Duodenal mucosa (tissue), 2 donors: ENCODE measurements at regions not wholly inside any gene's neighbourhood (a gene's known extent, or its start where the extent isn't known, plus 50 kb on each side); places are given as distances from the start of the nearest gene placed in this dataset.

Source experiments
- H3K27ac ChIP-seq: one replicate; pipeline ENCODE4 v1.7.0; 2013; ENCODE audit warnings: low read depth, low read length
- H3K27me3 ChIP-seq, 2 donors: one replicate each; pipeline ENCODE4 v1.7.0; 2013; ENCODE audit warnings: low read length in 2 of 2, control low read depth in 1 of 2; ENCODE audit not compliant: insufficient read depth in 2 of 2, control insufficient read depth in 1 of 2
- H3K36me3 ChIP-seq, 2 donors: one replicate each; pipeline ENCODE4 v1.7.0; 2013; ENCODE audit warnings: low read length in 2 of 2, control low read depth in 1 of 2; ENCODE audit not compliant: insufficient read depth in 2 of 2, control insufficient read depth in 1 of 2
- H3K4me1 ChIP-seq, 2 donors: one replicate each; pipeline ENCODE4 v1.7.0; 2013; ENCODE audit warnings: low read length in 2 of 2, control low read depth in 1 of 2; ENCODE audit not compliant: insufficient read depth in 2 of 2, control insufficient read depth in 1 of 2
- H3K4me3 ChIP-seq, 2 donors: one replicate each; pipeline ENCODE4 v1.7.0; 2013; ENCODE audit warnings: low read length in 2 of 2, low read depth in 1 of 2
- H3K9ac ChIP-seq, 2 donors: one replicate each; pipeline ENCODE4 v1.7.0; 2013; ENCODE audit warnings: low read length in 2 of 2, low read depth in 1 of 2
- H3K9me3 ChIP-seq, 2 donors: one replicate each; pipeline ENCODE4 v1.7.0; 2013; ENCODE audit warnings: low read length in 2 of 2, control low read depth in 1 of 2; ENCODE audit not compliant: control insufficient read depth in 1 of 2

DNA sequence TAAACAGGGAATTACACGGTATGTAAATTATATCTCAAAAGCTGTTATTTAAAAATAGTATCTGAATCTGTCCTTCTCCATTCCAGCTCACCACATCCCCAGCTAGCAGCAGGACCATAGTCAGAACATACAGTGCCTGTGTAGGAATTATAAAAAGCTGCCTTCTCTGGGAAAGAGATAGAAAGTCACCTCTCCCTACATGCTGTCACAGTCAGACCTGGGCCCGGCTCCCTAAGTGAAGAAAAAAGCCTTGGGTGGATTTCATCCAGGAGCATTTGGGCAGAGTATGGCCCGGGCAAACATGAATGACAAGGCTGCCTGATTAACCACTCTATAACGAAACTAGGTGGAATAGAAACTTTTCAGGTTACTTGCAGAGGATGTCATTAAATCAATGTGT is 144.1 kb downstream of the CNTN3 start:
- no peaks in the 10 kb centered on the region for H3K4me1 ChIP-seq
- no peak overlapping the region for H3K4me3 ChIP-seq
- H3K9me3 ChIP-seq = no peaks in the 10 kb centered on the region
- H3K36me3 ChIP-seq = no peaks in the 10 kb centered on the region
- no peaks in the 10 kb centered on the region for H3K27me3 ChIP-seq
- no peak overlapping the region for H3K27ac ChIP-seq
- no peak overlapping the region for H3K9ac ChIP-seq

- no peaks in the 10 kb centered on the region for H3K36me3 ChIP-seq
- no peak overlapping the region for H3K4me3 ChIP-seq
- H3K27ac ChIP-seq = no peak overlapping the region
- no peaks in the 10 kb centered on the region for H3K9me3 ChIP-seq
- no peaks in the 10 kb centered on the region for H3K4me1 ChIP-seq
- H3K9ac ChIP-seq = no peak overlapping the region
- H3K27me3 ChIP-seq = no peaks in the 10 kb centered on the region
These were observed 144.7 kb downstream of the CNTN3 start for GRCh38 chr3:74469713-74470112.

GRCh38 chr3:74469151-74469550 is 145.3 kb downstream of the CNTN3 start:
- Histone ChIP-seq H3K36me3 (no peaks in the 10 kb centered on the region), H3K4me1 (no peaks in the 10 kb centered on the region), H3K9me3 (no peaks in the 10 kb centered on the region), H3K27me3 (no peaks in the 10 kb centered on the region), H3K9ac (no peak overlapping the region), H3K27ac (no peak overlapping the region), H3K4me3 (no peak overlapping the region)

- no peak overlapping the region for H3K27ac ChIP-seq
- no peaks in the 10 kb centered on the region for H3K4me1 ChIP-seq
- H3K27me3 ChIP-seq = no peaks in the 10 kb centered on the region
- H3K4me3 ChIP-seq = no peak overlapping the region
- H3K36me3 ChIP-seq = no peaks in the 10 kb centered on the region
- H3K9me3 ChIP-seq = no peaks in the 10 kb centered on the region
- H3K9ac ChIP-seq = no peak overlapping the region
These were observed 148.6 kb downstream of the CNTN3 start for GRCh38 chr3:74465715-74466410.

- H3K9ac ChIP-seq = no peak overlapping the region
- no peaks in the 10 kb centered on the region for H3K4me1 ChIP-seq
- no peak overlapping the region for H3K27ac ChIP-seq
- H3K4me3 ChIP-seq = no peak overlapping the region
- H3K36me3 ChIP-seq = no peaks in the 10 kb centered on the region
- H3K9me3 ChIP-seq = no peaks in the 10 kb centered on the region
- H3K27me3 ChIP-seq = no peaks in the 10 kb centered on the region
These were observed 150.9 kb downstream of the CNTN3 start for GRCh38 chr3:74463515-74463914.

GRCh38 chr3:74456166-74456565 is 158.3 kb downstream of the CNTN3 start:
- H3K4me3 ChIP-seq = no peak overlapping the region
- no peak overlapping the region for H3K27ac ChIP-seq
- no peaks in the 10 kb centered on the region for H3K27me3 ChIP-seq
- H3K36me3 ChIP-seq = no peaks in the 10 kb centered on the region
- no peak overlapping the region for H3K9ac ChIP-seq
- no peaks in the 10 kb centered on the region for H3K4me1 ChIP-seq
- no peaks in the 10 kb centered on the region for H3K9me3 ChIP-seq

DNA sequence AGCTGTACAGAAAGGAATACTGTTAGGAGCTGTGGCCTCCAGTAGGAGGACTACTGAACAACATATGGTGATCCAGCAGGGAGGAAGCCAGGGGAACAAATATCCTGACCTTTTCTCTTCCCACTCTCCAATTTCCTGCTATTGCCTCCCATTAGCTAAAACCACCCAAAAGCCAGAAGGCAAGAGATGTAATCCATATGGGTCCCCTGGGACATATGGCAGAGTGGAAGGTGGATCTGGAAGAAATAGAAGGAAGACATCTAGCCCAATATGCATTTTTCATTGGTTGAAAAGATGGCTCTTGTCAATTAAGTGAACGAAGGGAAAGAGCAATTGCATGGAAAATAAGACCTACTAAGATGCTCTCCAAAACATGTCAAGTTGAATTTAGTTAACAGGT is 167.2 kb downstream of the CNTN3 start:
- no peaks in the 10 kb centered on the region for H3K9me3 ChIP-seq
- no peak overlapping the region for H3K9ac ChIP-seq
- no peaks in the 10 kb centered on the region for H3K36me3 ChIP-seq
- H3K4me1 ChIP-seq = no peaks in the 10 kb centered on the region
- no peaks in the 10 kb centered on the region for H3K27me3 ChIP-seq
- no peak overlapping the region for H3K27ac ChIP-seq
- H3K4me3 ChIP-seq = no peak overlapping the region

DNA sequence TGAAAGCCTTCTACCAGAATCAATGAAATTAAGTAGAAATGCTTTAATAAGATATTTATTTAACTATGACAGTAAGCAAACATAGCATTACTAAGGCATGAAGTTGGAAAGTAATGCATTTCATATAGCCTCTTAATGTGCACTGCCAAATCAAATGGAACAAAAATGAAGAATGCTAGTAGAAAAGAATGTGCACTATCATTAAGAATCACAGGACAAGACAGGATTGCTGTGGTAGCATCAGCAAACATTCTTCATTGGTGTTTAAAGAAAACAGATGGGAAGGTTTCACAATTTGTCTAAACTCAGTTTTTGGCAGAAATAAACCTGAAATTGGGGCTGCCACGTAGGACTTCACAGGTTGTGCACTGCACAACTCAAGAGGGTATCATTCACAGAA is 168.9 kb downstream of the CNTN3 start:
- no peak overlapping the region for H3K27ac ChIP-seq
- H3K9ac ChIP-seq = no peak overlapping the region
- no peaks in the 10 kb centered on the region for H3K36me3 ChIP-seq
- no peak overlapping the region for H3K4me3 ChIP-seq
- no peaks in the 10 kb centered on the region for H3K4me1 ChIP-seq
- H3K9me3 ChIP-seq = no peaks in the 10 kb centered on the region
- H3K27me3 ChIP-seq = no peaks in the 10 kb centered on the region

GRCh38 chr3:74443102-74443501 is 171.4 kb downstream of the CNTN3 start:
- H3K4me3 ChIP-seq = no peak overlapping the region
- H3K27me3 ChIP-seq = no peaks in the 10 kb centered on the region
- no peak overlapping the region for H3K9ac ChIP-seq
- H3K27ac ChIP-seq = no peak overlapping the region
- H3K9me3 ChIP-seq = no peaks in the 10 kb centered on the region
- H3K36me3 ChIP-seq = no peaks in the 10 kb centered on the region
- H3K4me1 ChIP-seq = no peaks in the 10 kb centered on the region

DNA sequence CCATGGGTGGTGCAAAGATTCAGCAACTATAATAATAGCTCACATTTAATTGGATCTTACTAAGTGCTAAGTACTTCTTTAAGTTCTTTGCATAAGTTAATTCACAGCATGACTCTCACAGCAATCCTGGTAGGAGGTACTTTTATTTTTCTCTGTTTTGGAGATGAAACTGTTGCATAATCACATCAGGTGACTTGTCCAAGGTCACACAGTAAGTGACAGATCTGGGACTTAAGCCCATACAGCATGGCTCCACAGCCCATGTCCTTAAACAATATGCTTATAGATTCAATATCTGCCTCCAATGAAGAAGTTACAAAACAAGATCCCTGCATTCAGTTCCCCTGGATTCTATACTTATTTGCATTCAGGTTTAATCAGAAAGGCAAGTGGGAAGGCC is 171.8 kb downstream of the CNTN3 start:
- H3K9ac ChIP-seq = no peak overlapping the region
- H3K36me3 ChIP-seq = no peaks in the 10 kb centered on the region
- H3K27ac ChIP-seq = no peak overlapping the region
- no peaks in the 10 kb centered on the region for H3K4me1 ChIP-seq
- no peaks in the 10 kb centered on the region for H3K9me3 ChIP-seq
- H3K4me3 ChIP-seq = no peak overlapping the region
- no peaks in the 10 kb centered on the region for H3K27me3 ChIP-seq

DNA sequence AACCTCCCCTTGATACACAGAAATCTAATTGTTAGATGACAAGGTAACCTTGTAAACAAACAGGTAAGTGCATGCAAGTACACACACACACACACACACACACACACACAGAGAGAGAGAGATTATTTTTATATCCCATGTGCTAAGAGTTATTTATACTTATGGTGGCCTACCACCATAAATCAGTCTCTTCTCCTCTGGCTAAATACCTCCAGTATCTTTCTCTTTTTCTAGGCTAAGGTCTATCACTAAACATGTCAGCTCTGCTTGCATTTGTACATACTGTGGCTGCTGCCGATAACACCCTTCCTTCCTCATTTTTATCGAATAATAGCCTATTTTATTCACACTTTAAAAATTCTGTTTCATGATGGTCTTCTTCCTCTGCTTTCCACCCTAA is 172.4 kb downstream of the CNTN3 start:
- Histone ChIP-seq H3K4me1 (no peaks in the 10 kb centered on the region), H3K4me3 (no peak overlapping the region), H3K36me3 (no peaks in the 10 kb centered on the region), H3K9ac (no peak overlapping the region), H3K9me3 (no peaks in the 10 kb centered on the region), H3K27me3 (no peaks in the 10 kb centered on the region), H3K27ac (no peak overlapping the region)
